ENCODE measurements at regions not wholly inside any gene's neighbourhood (a gene's known extent, or its start where the extent isn't known, plus 50 kb on each side); places are given as distances from the start of the nearest gene placed in this dataset.

DNA sequence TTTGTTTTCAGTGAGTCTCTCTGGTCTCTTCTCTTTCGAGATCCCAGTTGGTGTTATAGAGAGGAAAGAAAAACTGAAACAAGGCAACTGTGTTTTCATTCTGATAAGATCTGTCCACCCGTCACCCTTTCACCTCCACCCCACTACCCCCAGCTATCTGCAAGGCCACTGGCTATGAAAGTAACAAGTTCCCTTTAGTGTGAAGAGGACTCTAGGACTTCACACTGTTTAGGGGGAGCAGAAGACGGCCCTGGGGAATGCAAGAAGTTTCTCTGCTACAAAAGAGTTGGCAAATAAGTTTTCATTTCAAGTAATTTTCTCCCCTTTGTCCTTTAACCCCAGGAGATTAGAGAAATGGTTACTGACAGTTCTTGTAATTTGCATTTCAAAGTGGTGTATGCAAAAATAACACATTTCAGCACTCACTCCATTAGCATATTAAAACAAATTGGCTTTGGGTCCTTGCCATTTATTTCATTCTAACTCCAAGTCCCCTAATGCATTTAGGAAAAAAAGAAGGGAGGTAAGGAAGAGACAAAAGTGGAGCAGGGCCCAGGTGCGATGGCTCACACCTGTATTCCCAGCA, 79.6 kb upstream of the PPM1J start:
- Histone ChIP-seq H3K27ac (ENCODE audit: low read depth, low read length) (no peak overlapping the region), H3K27me3 (ENCODE audit: control insufficient read depth in 1 of 2, insufficient read depth in 2 of 2, low read length in 2 of 2) (no peaks in the 10 kb centered on the region), H3K4me3 (ENCODE audit: low read depth in 1 of 2, low read length in 2 of 2) (no peak overlapping the region), H3K36me3 (ENCODE audit: insufficient read depth, low read length) (no peaks in the 10 kb centered on the region), H3K4me1 (ENCODE audit: insufficient read depth, low read length) (no peaks in the 10 kb centered on the region), H3K9ac (ENCODE audit: low read length) (no peak overlapping the region), H3K9me3 (ENCODE audit: low read length) (no peaks in the 10 kb centered on the region)

- no peak overlapping the region for H3K4me3 ChIP-seq (ENCODE audit: low read depth in 1 of 2, low read length in 2 of 2)
- H3K9me3 ChIP-seq (ENCODE audit: low read length), result no peaks in the 10 kb centered on the region
- H3K36me3 ChIP-seq (ENCODE audit: insufficient read depth, low read length), result no peaks in the 10 kb centered on the region
- H3K4me1 ChIP-seq (ENCODE audit: insufficient read depth, low read length), result no peaks in the 10 kb centered on the region
- no peak overlapping the region for H3K9ac ChIP-seq (ENCODE audit: low read length)
- no peaks in the 10 kb centered on the region for H3K27me3 ChIP-seq (ENCODE audit: control insufficient read depth in 1 of 2, insufficient read depth in 2 of 2, low read length in 2 of 2)
- H3K27ac ChIP-seq (ENCODE audit: low read depth, low read length), result no peak overlapping the region
Measured at GRCh38 chr1:112793631-112794565, 78.8 kb upstream of the PPM1J start.

- Histone ChIP-seq H3K27me3 (ENCODE audit: control insufficient read depth in 1 of 2, insufficient read depth in 2 of 2, low read length in 2 of 2) (no peaks in the 10 kb centered on the region), H3K9me3 (ENCODE audit: low read length) (no peaks in the 10 kb centered on the region), H3K27ac (ENCODE audit: low read depth, low read length) (no peak overlapping the region), H3K4me1 (ENCODE audit: insufficient read depth, low read length) (no peaks in the 10 kb centered on the region), H3K9ac (ENCODE audit: low read length) (no peak overlapping the region), H3K4me3 (ENCODE audit: low read depth in 1 of 2, low read length in 2 of 2) (no peak overlapping the region), H3K36me3 (ENCODE audit: insufficient read depth, low read length) (no peaks in the 10 kb centered on the region)
Measured at GRCh38 chr1:112791723-112792104, 76.6 kb upstream of the PPM1J start.

GRCh38 chr1:112790920-112791722, 76.0 kb upstream of the PPM1J start:
- Histone ChIP-seq H3K9me3 (ENCODE audit: low read length) (no peaks in the 10 kb centered on the region), H3K9ac (ENCODE audit: low read length) (no peak overlapping the region), H3K27ac (ENCODE audit: low read depth, low read length) (no peak overlapping the region), H3K4me3 (ENCODE audit: low read depth in 1 of 2, low read length in 2 of 2) (no peak overlapping the region), H3K36me3 (ENCODE audit: insufficient read depth, low read length) (no peaks in the 10 kb centered on the region), H3K4me1 (ENCODE audit: insufficient read depth, low read length) (no peaks in the 10 kb centered on the region), H3K27me3 (ENCODE audit: control insufficient read depth in 1 of 2, insufficient read depth in 2 of 2, low read length in 2 of 2) (no peaks in the 10 kb centered on the region)

- no peaks in the 10 kb centered on the region for H3K9me3 ChIP-seq (ENCODE audit: low read length)
- H3K4me3 ChIP-seq (ENCODE audit: low read depth in 1 of 2, low read length in 2 of 2), result no peak overlapping the region
- H3K36me3 ChIP-seq (ENCODE audit: insufficient read depth, low read length), result no peaks in the 10 kb centered on the region
- no peaks in the 10 kb centered on the region for H3K4me1 ChIP-seq (ENCODE audit: insufficient read depth, low read length)
- no peaks in the 10 kb centered on the region for H3K27me3 ChIP-seq (ENCODE audit: control insufficient read depth in 1 of 2, insufficient read depth in 2 of 2, low read length in 2 of 2)
- no peak overlapping the region for H3K9ac ChIP-seq (ENCODE audit: low read length)
- no peak overlapping the region for H3K27ac ChIP-seq (ENCODE audit: low read depth, low read length)
Measured at GRCh38 chr1:112788561-112788960, 73.4 kb upstream of the PPM1J start.

DNA sequence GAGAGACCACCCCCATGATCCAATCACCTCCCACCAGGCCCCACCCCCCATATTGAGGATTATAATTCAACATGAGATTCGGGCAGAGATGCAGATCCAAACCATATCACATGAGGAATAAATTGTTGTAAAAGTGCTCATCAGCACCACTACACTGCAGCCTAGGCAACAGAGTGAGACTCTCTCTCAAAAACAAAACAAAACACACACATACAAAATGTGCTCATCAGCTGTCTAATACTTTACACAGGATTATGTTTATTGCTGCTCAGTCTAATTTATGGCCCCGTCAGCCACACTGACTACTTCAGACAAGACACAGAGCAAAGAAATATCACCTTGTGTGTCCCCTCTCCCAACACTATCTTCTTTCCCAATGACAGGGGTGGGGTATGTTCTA, 72.9 kb upstream of the PPM1J start:
- Histone ChIP-seq H3K36me3 (ENCODE audit: insufficient read depth, low read length) (no peaks in the 10 kb centered on the region), H3K9me3 (ENCODE audit: low read length) (no peaks in the 10 kb centered on the region), H3K27ac (ENCODE audit: low read depth, low read length) (no peak overlapping the region), H3K27me3 (ENCODE audit: control insufficient read depth in 1 of 2, insufficient read depth in 2 of 2, low read length in 2 of 2) (no peaks in the 10 kb centered on the region), H3K4me1 (ENCODE audit: insufficient read depth, low read length) (no peaks in the 10 kb centered on the region), H3K4me3 (ENCODE audit: low read depth in 1 of 2, low read length in 2 of 2) (no peak overlapping the region), H3K9ac (ENCODE audit: low read length) (no peak overlapping the region)

DNA sequence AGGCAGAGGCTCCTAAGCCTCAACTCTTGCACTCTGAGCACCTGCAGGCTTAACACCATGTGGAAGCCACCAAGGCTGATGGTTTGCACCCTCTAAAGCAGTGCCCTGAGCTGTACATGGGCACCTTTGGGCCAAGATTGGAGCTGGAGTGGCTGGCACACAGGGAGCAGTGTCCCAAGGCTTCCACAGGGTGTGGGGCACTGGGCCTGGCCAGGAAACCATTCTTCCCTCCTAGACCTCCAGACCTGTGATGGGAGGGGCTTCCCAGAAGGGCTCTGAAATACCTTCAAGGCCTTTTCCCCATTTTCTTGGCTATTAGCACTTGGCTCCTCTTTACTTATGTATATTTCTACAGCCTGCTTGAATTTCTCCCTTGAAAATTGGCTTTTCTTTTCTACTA, 67.9 kb upstream of the PPM1J start:
- Histone ChIP-seq H3K4me1 (ENCODE audit: insufficient read depth, low read length) (no peaks in the 10 kb centered on the region), H3K36me3 (ENCODE audit: insufficient read depth, low read length) (no peaks in the 10 kb centered on the region), H3K9me3 (ENCODE audit: low read length) (no peaks in the 10 kb centered on the region), H3K27ac (ENCODE audit: low read depth, low read length) (no peak overlapping the region), H3K9ac (ENCODE audit: low read length) (no peak overlapping the region), H3K4me3 (ENCODE audit: low read depth in 1 of 2, low read length in 2 of 2) (no peak overlapping the region), H3K27me3 (ENCODE audit: control insufficient read depth in 1 of 2, insufficient read depth in 2 of 2, low read length in 2 of 2) (no peaks in the 10 kb centered on the region)

DNA sequence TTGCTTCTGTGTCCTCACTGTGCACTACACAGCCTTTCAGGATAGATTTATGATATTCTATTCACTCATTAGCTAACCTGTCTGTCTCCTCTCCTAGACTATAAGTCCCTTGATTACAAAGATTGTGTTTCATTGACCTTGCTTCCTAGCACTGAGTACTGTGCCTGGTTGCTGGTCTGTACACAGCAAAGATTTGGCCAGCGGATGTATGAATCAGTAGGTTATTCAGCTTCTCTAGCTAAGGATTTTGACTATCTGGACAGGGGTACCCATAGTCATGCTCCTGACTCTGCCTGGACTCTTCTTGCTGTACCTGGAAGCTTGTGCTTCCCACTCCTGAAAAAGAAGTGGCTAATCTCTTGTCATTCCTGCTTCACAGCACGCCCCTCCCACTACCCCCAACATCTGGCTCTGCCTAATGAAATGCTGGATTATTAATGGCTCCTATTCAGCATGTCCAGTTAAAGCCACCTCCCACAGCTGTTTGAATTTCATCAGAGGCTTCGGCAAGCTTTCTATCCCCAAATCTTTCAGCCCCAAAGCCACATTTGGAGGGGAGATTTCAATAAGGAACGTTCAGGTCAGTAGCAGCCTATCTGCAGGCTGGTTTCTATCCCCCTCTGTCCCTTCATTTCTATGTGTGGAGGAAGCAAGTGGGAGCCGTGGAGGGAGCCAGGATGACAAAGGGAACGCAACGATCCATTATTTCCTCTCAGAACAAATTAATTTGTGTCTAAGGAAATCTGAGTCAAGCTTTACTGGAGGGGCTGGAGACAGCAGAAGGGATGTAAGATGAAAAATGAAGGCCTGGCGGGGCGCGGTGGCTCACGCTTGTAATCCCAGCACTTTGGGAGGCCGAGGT, 64.8 kb upstream of the PPM1J start:
- Histone ChIP-seq H3K36me3 (ENCODE audit: insufficient read depth, low read length) (no peaks in the 10 kb centered on the region), H3K27me3 (ENCODE audit: control insufficient read depth in 1 of 2, insufficient read depth in 2 of 2, low read length in 2 of 2) (no peaks in the 10 kb centered on the region), H3K27ac (ENCODE audit: low read depth, low read length) (no peak overlapping the region), H3K9me3 (ENCODE audit: low read length) (no peaks in the 10 kb centered on the region), H3K9ac (ENCODE audit: low read length) (no peak overlapping the region), H3K4me1 (ENCODE audit: insufficient read depth, low read length) (no peaks in the 10 kb centered on the region), H3K4me3 (ENCODE audit: low read depth in 1 of 2, low read length in 2 of 2) (no peak overlapping the region)

- Histone ChIP-seq H3K27ac (ENCODE audit: low read depth, low read length) (no peak overlapping the region), H3K9me3 (ENCODE audit: low read length) (no peaks in the 10 kb centered on the region), H3K36me3 (ENCODE audit: insufficient read depth, low read length) (no peaks in the 10 kb centered on the region), H3K4me1 (ENCODE audit: insufficient read depth, low read length) (no peaks in the 10 kb centered on the region), H3K27me3 (ENCODE audit: control insufficient read depth in 1 of 2, insufficient read depth in 2 of 2, low read length in 2 of 2) (no peaks in the 10 kb centered on the region), H3K4me3 (ENCODE audit: low read depth in 1 of 2, low read length in 2 of 2) (no peak overlapping the region), H3K9ac (ENCODE audit: low read length) (no peak overlapping the region)
Measured at GRCh38 chr1:112778137-112778536, 63.0 kb upstream of the PPM1J start.

DNA sequence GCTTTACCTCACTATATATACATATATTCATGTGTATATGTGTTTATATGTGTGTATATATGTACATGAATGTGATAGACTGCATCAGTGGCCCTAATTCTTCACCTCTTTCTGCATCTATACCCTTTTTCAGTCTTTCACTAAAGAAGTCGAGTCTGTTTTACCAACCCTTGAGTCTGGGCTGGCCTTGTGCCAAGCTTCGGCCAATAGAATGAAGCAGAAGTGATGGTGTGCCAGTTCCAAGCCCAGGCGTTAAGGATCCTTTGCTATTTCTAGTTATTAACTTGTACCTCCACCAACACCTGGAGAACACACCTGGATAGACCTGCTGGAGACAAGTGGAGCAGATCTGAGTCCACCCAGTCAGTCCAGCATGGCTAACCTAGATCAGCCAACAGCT, 61.6 kb upstream of the PPM1J start:
- Histone ChIP-seq H3K9ac (ENCODE audit: low read length) (no peak overlapping the region), H3K4me1 (ENCODE audit: insufficient read depth, low read length) (no peaks in the 10 kb centered on the region), H3K9me3 (ENCODE audit: low read length) (no peaks in the 10 kb centered on the region), H3K4me3 (ENCODE audit: low read depth in 1 of 2, low read length in 2 of 2) (no peak overlapping the region), H3K27ac (ENCODE audit: low read depth, low read length) (no peak overlapping the region), H3K27me3 (ENCODE audit: control insufficient read depth in 1 of 2, insufficient read depth in 2 of 2, low read length in 2 of 2) (no peaks in the 10 kb centered on the region), H3K36me3 (ENCODE audit: insufficient read depth, low read length) (no peaks in the 10 kb centered on the region)

GRCh38 chr1:112772781-112773180, 57.6 kb upstream of the PPM1J start:
- no peaks in the 10 kb centered on the region for H3K9me3 ChIP-seq (ENCODE audit: low read length)
- H3K27me3 ChIP-seq (ENCODE audit: control insufficient read depth in 1 of 2, insufficient read depth in 2 of 2, low read length in 2 of 2), result no peaks in the 10 kb centered on the region
- no peak overlapping the region for H3K4me3 ChIP-seq (ENCODE audit: low read depth in 1 of 2, low read length in 2 of 2)
- no peak overlapping the region for H3K27ac ChIP-seq (ENCODE audit: low read depth, low read length)
- no peaks in the 10 kb centered on the region for H3K36me3 ChIP-seq (ENCODE audit: insufficient read depth, low read length)
- no peak overlapping the region for H3K9ac ChIP-seq (ENCODE audit: low read length)
- H3K4me1 ChIP-seq (ENCODE audit: insufficient read depth, low read length), result no peaks in the 10 kb centered on the region

All from muscle layer of colon (tissue), 2 donors.